ENCODE measurements at regions not wholly inside any gene's neighbourhood (a gene's known extent, or its start where the extent isn't known, plus 50 kb on each side); places are given as distances from the start of the nearest gene placed in this dataset.

DNA sequence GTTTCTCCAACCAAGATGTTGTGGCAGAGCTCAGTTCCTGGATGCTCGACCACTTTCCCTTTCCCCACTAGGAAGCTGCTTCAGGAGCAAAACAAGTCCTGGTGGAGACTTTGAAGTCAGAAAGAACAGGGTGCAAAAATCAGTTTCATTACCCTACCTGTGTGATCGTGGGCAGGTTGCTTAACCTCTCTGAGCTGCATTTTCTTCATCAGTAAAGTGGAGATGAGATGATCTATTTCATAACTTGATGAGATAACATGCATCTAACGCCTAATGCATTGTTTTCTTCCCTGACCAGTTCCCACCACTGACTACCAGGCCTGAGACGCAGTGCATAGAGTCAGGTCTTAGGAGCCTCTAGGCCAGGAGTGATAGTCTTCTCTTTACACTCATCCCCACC lies 470.0 kb downstream of the SOX6 start:
- Histone ChIP-seq H4K20me1 (ENCODE audit: insufficient read depth, poor library complexity, severe bottlenecking) (no peaks in the 10 kb centered on the region), H3K9me3 (ENCODE audit: low read depth) (no peaks in the 10 kb centered on the region), H3K4me3 (no peak overlapping the region), H3K27ac (no peak overlapping the region), H3K4me2 (no peak overlapping the region), H3K79me2 (no peaks in the 10 kb centered on the region), H3K4me1 (ENCODE audit: insufficient read depth) (peaks cover 34% of the 10 kb centered on the region), H3K36me3 (replicated peaks; ENCODE audit: insufficient read depth, low read depth) (no peaks in the 10 kb centered on the region), H2AFZ (no peak overlapping the region), H3K9me2 (replicated peaks; ENCODE audit: insufficient read depth) (no peaks in the 10 kb centered on the region), H3K27me3 (no peaks in the 10 kb centered on the region)
- WGBS (ENCODE audit: low lambda C conversion rate, missing lambda C conversion rate) = 80% methylated on average over 4 of the region's 4 CpGs
- TF ChIP-seq, protein P1, sequence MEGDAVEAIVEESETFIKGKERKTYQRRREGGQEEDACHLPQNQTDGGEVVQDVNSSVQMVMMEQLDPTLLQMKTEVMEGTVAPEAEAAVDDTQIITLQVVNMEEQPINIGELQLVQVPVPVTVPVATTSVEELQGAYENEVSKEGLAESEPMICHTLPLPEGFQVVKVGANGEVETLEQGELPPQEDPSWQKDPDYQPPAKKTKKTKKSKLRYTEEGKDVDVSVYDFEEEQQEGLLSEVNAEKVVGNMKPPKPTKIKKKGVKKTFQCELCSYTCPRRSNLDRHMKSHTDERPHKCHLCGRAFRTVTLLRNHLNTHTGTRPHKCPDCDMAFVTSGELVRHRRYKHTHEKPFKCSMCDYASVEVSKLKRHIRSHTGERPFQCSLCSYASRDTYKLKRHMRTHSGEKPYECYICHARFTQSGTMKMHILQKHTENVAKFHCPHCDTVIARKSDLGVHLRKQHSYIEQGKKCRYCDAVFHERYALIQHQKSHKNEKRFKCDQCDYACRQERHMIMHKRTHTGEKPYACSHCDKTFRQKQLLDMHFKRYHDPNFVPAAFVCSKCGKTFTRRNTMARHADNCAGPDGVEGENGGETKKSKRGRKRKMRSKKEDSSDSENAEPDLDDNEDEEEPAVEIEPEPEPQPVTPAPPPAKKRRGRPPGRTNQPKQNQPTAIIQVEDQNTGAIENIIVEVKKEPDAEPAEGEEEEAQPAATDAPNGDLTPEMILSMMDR (IDR thresholded peaks at IDR 0.05; ENCODE audit: poor library complexity) = no peak
- TF ChIP-seq EZH2phosphoT487 (IDR thresholded peaks at IDR 0.05; ENCODE audit: low read depth, severe bottlenecking, unreplicated experiment) = no peak
- no peak for TF ChIP-seq EZH2 (IDR thresholded peaks at IDR 0.05; ENCODE audit: borderline replicate concordance)
- DNase-seq (ENCODE audit: low spot score) = no peak

GRCh38 chr11:15886866-15887265 lies 469.5 kb downstream of the SOX6 start:
- TF ChIP-seq, protein P1 (IDR thresholded peaks at IDR 0.05; ENCODE audit: poor library complexity) = no peak
- TF ChIP-seq EZH2 (IDR thresholded peaks at IDR 0.05; ENCODE audit: borderline replicate concordance) (no peak), EZH2phosphoT487 (IDR thresholded peaks at IDR 0.05; ENCODE audit: low read depth, severe bottlenecking, unreplicated experiment) (no peak)
- H3K4me3 ChIP-seq = no peak overlapping the region
- H3K27ac ChIP-seq = no peak overlapping the region
- H3K9me3 ChIP-seq (ENCODE audit: low read depth) = no peaks in the 10 kb centered on the region
- 75% methylated on average over 5 of the region's 5 CpGs for WGBS (ENCODE audit: low lambda C conversion rate, missing lambda C conversion rate)
- no peaks in the 10 kb centered on the region for H3K36me3 ChIP-seq (replicated peaks; ENCODE audit: insufficient read depth, low read depth)
- no peaks in the 10 kb centered on the region for H3K27me3 ChIP-seq
- H2AFZ ChIP-seq = no peak overlapping the region
- no peak overlapping the region for H3K4me2 ChIP-seq
- H4K20me1 ChIP-seq (ENCODE audit: insufficient read depth, poor library complexity, severe bottlenecking) = no peaks in the 10 kb centered on the region
- peaks cover 34% of the 10 kb centered on the region for H3K4me1 ChIP-seq (ENCODE audit: insufficient read depth)
- H3K79me2 ChIP-seq = no peaks in the 10 kb centered on the region
- no peak for DNase-seq (ENCODE audit: low spot score)
- H3K9me2 ChIP-seq (replicated peaks; ENCODE audit: insufficient read depth) = no peaks in the 10 kb centered on the region

- Histone ChIP-seq H2AFZ (no peak overlapping the region), H3K4me3 (no peak overlapping the region), H4K20me1 (ENCODE audit: insufficient read depth, poor library complexity, severe bottlenecking) (no peaks in the 10 kb centered on the region), H3K4me1 (ENCODE audit: insufficient read depth) (peaks cover 44% of the 10 kb centered on the region), H3K9me2 (replicated peaks; ENCODE audit: insufficient read depth) (no peaks in the 10 kb centered on the region), H3K4me2 (no peak overlapping the region), H3K27me3 (no peaks in the 10 kb centered on the region), H3K27ac (no peak overlapping the region), H3K79me2 (no peaks in the 10 kb centered on the region), H3K9me3 (ENCODE audit: low read depth) (no peaks in the 10 kb centered on the region), H3K36me3 (replicated peaks; ENCODE audit: insufficient read depth, low read depth) (no peaks in the 10 kb centered on the region)
- 64% methylated on average over 2 of the region's 2 CpGs for WGBS (ENCODE audit: low lambda C conversion rate, missing lambda C conversion rate)
- no peak for TF ChIP-seq EZH2phosphoT487 (IDR thresholded peaks at IDR 0.05; ENCODE audit: low read depth, severe bottlenecking, unreplicated experiment)
- TF ChIP-seq, protein P1 (IDR thresholded peaks at IDR 0.05; ENCODE audit: poor library complexity) = no peak
- no peak for TF ChIP-seq EZH2 (IDR thresholded peaks at IDR 0.05; ENCODE audit: borderline replicate concordance)
- DNase-seq (ENCODE audit: low spot score) = no peak
Measured at GRCh38 chr11:15888556-15889345, 467.6 kb downstream of the SOX6 start.
